Skeletal muscle tissue (tissue), 3 donors: ENCODE measurements at regions not wholly inside any gene's neighbourhood (a gene's known extent, or its start where the extent isn't known, plus 50 kb on each side); places are given as distances from the start of the nearest gene placed in this dataset.

Experiments used
- H3K27ac ChIP-seq: one replicate; pipeline ENCODE4 v1.7.0; 2013; ENCODE audit warnings: mild to moderate bottlenecking, low read depth, low read length, inconsistent platforms
- H3K27me3 ChIP-seq, 3 donors: one replicate each; pipeline ENCODE4 v1.7.0; 2013; ENCODE audit warnings: low read length in 3 of 3; ENCODE audit not compliant: control insufficient read depth in 3 of 3, insufficient read depth in 3 of 3
- H3K36me3 ChIP-seq, 3 donors: one replicate each; pipeline ENCODE4 v1.7.0; 2013; ENCODE audit warnings: low read length in 3 of 3; ENCODE audit not compliant: control insufficient read depth in 3 of 3, insufficient read depth in 3 of 3
- H3K4me1 ChIP-seq, 3 donors: one replicate each; pipeline ENCODE4 v1.7.0; 2013; ENCODE audit warnings: low read length in 3 of 3, mild to moderate bottlenecking in 3 of 3; ENCODE audit not compliant: control insufficient read depth in 3 of 3, insufficient read depth in 3 of 3
- H3K4me3 ChIP-seq, 3 donors: one replicate each; pipeline ENCODE4 v1.7.0; 2013; ENCODE audit warnings: low read length in 3 of 3
- H3K9ac ChIP-seq, 3 donors: one replicate each; pipeline ENCODE4 v1.7.0; 2013; ENCODE audit warnings: low read length in 3 of 3, mild to moderate bottlenecking in 3 of 3, moderate library complexity in 2 of 3, low read depth in 1 of 3
- H3K9me3 ChIP-seq, 3 donors: one replicate each; pipeline ENCODE4 v1.7.0; 2013; ENCODE audit warnings: low read length in 3 of 3; ENCODE audit not compliant: control insufficient read depth in 3 of 3
- donor health status: Osteomylitis.

DNA sequence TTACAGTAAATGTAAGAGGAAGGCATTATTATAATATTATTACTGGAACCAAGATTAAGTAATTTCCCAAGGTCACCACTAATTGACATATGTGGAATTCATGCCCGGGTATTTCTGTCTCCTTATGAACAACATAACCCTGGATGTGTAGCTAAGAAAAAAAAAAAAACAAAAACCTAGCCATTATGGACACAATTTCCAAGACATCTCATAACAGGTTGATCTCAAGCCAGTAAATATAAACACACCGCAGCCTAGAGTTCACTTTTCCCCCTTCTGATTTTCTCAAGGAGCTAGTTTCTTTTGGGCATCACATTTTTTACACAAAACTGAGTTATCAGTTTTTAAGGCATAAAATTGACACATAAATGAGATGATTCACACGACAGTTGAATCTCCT, 306.5 kb upstream of the RSPO3 start:
- Histone ChIP-seq H3K4me1 (peaks cover 0 to 6% (median 4%) of the 10 kb centered on the region in 3 donors), H3K36me3 (no peaks in the 10 kb centered on the region), H3K9ac (no peak overlapping the region), H3K27ac (no peak overlapping the region), H3K27me3 (no peaks in the 10 kb centered on the region), H3K9me3 (no peaks in the 10 kb centered on the region), H3K4me3 (no peak overlapping the region)

GRCh38 chr6:126812651-126813050, 305.8 kb upstream of the RSPO3 start:
- no peak overlapping the region for H3K9ac ChIP-seq
- H3K36me3 ChIP-seq, result no peaks in the 10 kb centered on the region
- no peak overlapping the region for H3K4me3 ChIP-seq
- H3K27ac ChIP-seq, result no peak overlapping the region
- H3K9me3 ChIP-seq, result no peaks in the 10 kb centered on the region
- H3K4me1 ChIP-seq, result peaks cover 0 to 6% (median 4%) of the 10 kb centered on the region in 3 donors
- H3K27me3 ChIP-seq, result no peaks in the 10 kb centered on the region

DNA sequence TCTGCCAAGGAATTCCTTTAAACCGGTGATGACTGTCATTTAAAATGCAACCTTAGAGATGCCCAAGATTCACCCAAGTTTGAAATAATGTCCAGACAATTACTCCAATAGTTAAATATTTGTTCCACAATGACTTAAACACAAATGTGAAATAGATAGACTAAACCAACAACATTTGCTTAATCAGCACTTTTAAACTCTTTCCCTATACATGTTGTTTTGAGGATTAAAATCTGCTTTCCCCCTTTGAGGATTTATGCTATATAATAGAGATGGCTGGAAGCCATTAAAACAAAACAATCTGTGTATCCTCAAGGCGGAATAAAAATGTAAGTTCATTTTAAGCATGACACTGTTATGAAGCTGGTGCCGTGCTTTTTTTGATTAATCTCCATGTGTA, 297.8 kb upstream of the RSPO3 start:
- no peaks in the 10 kb centered on the region for H3K36me3 ChIP-seq
- no peak overlapping the region for H3K9ac ChIP-seq
- no peaks in the 10 kb centered on the region for H3K27me3 ChIP-seq
- no peak overlapping the region for H3K27ac ChIP-seq
- H3K9me3 ChIP-seq, result no peaks in the 10 kb centered on the region
- no peaks in the 10 kb centered on the region for H3K4me1 ChIP-seq
- H3K4me3 ChIP-seq, result no peak overlapping the region

DNA sequence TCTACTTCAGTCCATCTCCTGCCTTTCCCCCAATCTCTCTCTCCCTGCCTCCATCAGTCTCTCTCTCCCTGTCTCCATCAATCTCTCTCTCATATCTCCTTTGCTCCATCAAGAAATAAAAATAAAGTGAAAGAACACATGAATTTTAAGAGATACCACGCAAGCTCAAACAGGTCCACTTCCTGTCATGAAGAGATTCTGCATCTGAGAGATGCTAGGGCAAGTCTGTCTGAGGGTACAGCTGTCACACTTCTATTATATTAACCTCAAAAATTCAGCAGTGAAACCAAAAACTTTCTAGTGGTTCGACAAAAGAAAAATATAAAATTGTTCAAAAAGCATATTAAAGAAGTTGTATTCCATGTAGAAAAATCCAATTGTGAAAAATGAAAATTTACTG, 296.8 kb upstream of the RSPO3 start:
- no peaks in the 10 kb centered on the region for H3K36me3 ChIP-seq
- no peaks in the 10 kb centered on the region for H3K9me3 ChIP-seq
- H3K9ac ChIP-seq, result no peak overlapping the region
- no peaks in the 10 kb centered on the region for H3K4me1 ChIP-seq
- no peak overlapping the region for H3K4me3 ChIP-seq
- H3K27me3 ChIP-seq, result no peaks in the 10 kb centered on the region
- H3K27ac ChIP-seq, result no peak overlapping the region

- no peak overlapping the region for H3K4me3 ChIP-seq
- H3K9me3 ChIP-seq, result no peaks in the 10 kb centered on the region
- H3K27me3 ChIP-seq, result no peaks in the 10 kb centered on the region
- H3K27ac ChIP-seq, result no peak overlapping the region
- H3K9ac ChIP-seq, result no peak overlapping the region
- H3K4me1 ChIP-seq, result no peaks in the 10 kb centered on the region
- no peaks in the 10 kb centered on the region for H3K36me3 ChIP-seq
Measured at GRCh38 chr6:126824226-126824625, 294.2 kb upstream of the RSPO3 start.

DNA sequence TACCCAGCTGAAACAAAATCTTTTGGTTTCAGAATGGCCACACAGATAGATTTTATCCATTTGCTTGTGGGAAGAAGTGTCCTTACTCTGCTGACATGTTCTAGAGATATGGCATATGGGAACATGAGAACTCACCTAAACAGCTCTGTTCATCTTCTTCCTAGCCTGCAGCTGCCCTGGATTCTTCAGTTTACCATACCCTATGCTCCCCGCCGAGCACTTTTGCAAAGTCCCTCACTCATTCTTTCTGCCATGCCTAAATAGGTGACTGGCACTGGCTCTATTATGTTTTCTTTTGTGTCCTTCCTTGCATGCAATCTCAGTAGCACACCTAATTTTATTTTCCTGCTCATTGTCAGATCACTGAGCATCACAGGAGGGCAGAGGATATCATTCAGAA, 293.7 kb upstream of the RSPO3 start:
- Histone ChIP-seq H3K36me3 (no peaks in the 10 kb centered on the region), H3K9ac (no peak overlapping the region), H3K9me3 (no peaks in the 10 kb centered on the region), H3K27ac (no peak overlapping the region), H3K4me3 (no peak overlapping the region), H3K4me1 (no peaks in the 10 kb centered on the region), H3K27me3 (no peaks in the 10 kb centered on the region)

- H3K9ac ChIP-seq, result no peak overlapping the region
- H3K9me3 ChIP-seq, result no peaks in the 10 kb centered on the region
- no peaks in the 10 kb centered on the region for H3K36me3 ChIP-seq
- H3K4me3 ChIP-seq, result no peak overlapping the region
- H3K27ac ChIP-seq, result no peak overlapping the region
- no peaks in the 10 kb centered on the region for H3K4me1 ChIP-seq
- no peaks in the 10 kb centered on the region for H3K27me3 ChIP-seq
Measured at GRCh38 chr6:126826166-126826714, 292.2 kb upstream of the RSPO3 start.

GRCh38 chr6:126831461-126831860, 287.0 kb upstream of the RSPO3 start:
- no peaks in the 10 kb centered on the region for H3K4me1 ChIP-seq
- no peaks in the 10 kb centered on the region for H3K36me3 ChIP-seq
- H3K27ac ChIP-seq, result no peak overlapping the region
- no peaks in the 10 kb centered on the region for H3K9me3 ChIP-seq
- H3K4me3 ChIP-seq, result no peak overlapping the region
- H3K27me3 ChIP-seq, result no peaks in the 10 kb centered on the region
- H3K9ac ChIP-seq, result no peak overlapping the region

- Histone ChIP-seq H3K4me3 (no peak overlapping the region), H3K27me3 (no peaks in the 10 kb centered on the region), H3K9me3 (no peaks in the 10 kb centered on the region), H3K9ac (no peak overlapping the region), H3K27ac (no peak overlapping the region), H3K36me3 (no peaks in the 10 kb centered on the region), H3K4me1 (no peaks in the 10 kb centered on the region)
Measured at GRCh38 chr6:126842769-126843168, 275.7 kb upstream of the RSPO3 start.

DNA sequence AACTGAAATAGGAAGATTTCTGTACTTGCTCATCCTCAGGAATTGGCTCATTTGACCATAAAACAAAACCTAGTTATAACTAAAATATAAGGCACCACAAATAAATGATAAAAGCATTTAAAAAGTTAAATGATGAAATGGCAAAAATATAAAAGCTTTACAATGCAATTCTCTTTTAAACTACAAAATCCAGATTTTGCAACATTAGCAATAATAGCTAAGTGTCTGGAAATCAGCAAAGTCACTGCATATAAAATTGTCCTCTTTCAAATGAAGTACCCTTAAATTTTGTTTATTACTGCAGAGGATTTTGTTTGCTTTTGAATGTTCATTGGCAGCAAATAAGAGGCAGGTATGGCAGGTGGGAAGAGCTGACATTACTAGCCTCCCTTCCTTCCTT, 270.4 kb upstream of the RSPO3 start:
- Histone ChIP-seq H3K4me1 (no peaks in the 10 kb centered on the region), H3K27ac (no peak overlapping the region), H3K4me3 (no peak overlapping the region), H3K27me3 (no peaks in the 10 kb centered on the region), H3K9ac (no peak overlapping the region), H3K36me3 (no peaks in the 10 kb centered on the region), H3K9me3 (no peaks in the 10 kb centered on the region)

GRCh38 chr6:126867641-126868040, 250.8 kb upstream of the RSPO3 start:
- Histone ChIP-seq H3K27me3 (no peaks in the 10 kb centered on the region), H3K4me3 (no peak overlapping the region), H3K4me1 (no peaks in the 10 kb centered on the region), H3K9me3 (no peaks in the 10 kb centered on the region), H3K27ac (no peak overlapping the region), H3K9ac (no peak overlapping the region), H3K36me3 (no peaks in the 10 kb centered on the region)
